H1 (cell line): ENCODE measurements at regions not wholly inside any gene's neighbourhood (a gene's known extent, or its start where the extent isn't known, plus 50 kb on each side); places are given as distances from the start of the nearest gene placed in this dataset.

Source experiments
- HDAC2 ChIP-seq, 2 experiments: fragments of 300-600 bp in 1 of 2; sonication (generic) in 1 of 2; IDR thresholded peaks; 2 replicates each; pipeline ENCODE4 v1.6.1; 2011 to 2012; ENCODE audit warnings: low read depth in 2 of 2, low read length in 2 of 2, mild to moderate bottlenecking in 2 of 2, moderate library complexity in 2 of 2, borderline replicate concordance in 1 of 2, inconsistent platforms in 1 of 2
- JUN ChIP-seq: IDR thresholded peaks from 2 replicates; pipeline ENCODE4 v1.6.1; 2011; ENCODE audit warnings: low read depth, mild to moderate bottlenecking, improper control_type of control experiment, low read length
- RFX5 ChIP-seq: IDR thresholded peaks from 2 replicates; pipeline ENCODE4 v1.6.1; 2011; ENCODE audit warnings: low read depth, low read length, improper control_type of control experiment, borderline replicate concordance
- SIRT6 ChIP-seq: IDR thresholded peaks from one replicate; pipeline ENCODE4 v1.7.1; 2012; ENCODE audit warnings: low read length, inconsistent platforms
- SP4 ChIP-seq: IDR thresholded peaks from 2 replicates; pipeline ENCODE4 v1.6.1; 2012; ENCODE audit warnings: low read length, inconsistent platforms
- SUZ12 ChIP-seq: fragments of 200-600 bp; sonication (generic); IDR thresholded peaks from 2 replicates; pipeline ENCODE4 v1.6.1; 2012; ENCODE audit warnings: mild to moderate bottlenecking, inconsistent platforms, low read length, moderate library complexity, mixed read lengths
- TAF7 ChIP-seq: optimal IDR thresholded peaks from 2 replicates; pipeline ENCODE3; 2011; ENCODE audit warnings: low read depth, mild to moderate bottlenecking, inconsistent platforms, low read length, moderate library complexity, borderline replicate concordance
- YY1 ChIP-seq: IDR thresholded peaks from 2 replicates; pipeline ENCODE4 v1.6.1; 2011; ENCODE audit warnings: low read depth, mild to moderate bottlenecking, low read length
- TF ChIP-seq, protein P1 (sequence below): fragments of 300-600 bp; sonication (generic); IDR thresholded peaks from 2 replicates; pipeline ENCODE4 v1.7.1; 2012; ENCODE audit warnings: low read length, moderate library complexity, mild to moderate bottlenecking, inconsistent platforms; ENCODE audit not compliant: insufficient replicate concordance
- TF ChIP-seq, protein P2 (sequence below), 3 experiments: IDR thresholded peaks; 1 replicate in 2 of 3; 2 replicates in 1 of 3; pipeline versions ENCODE4 v1.5.1 to v1.6.1; 2011; ENCODE audit warnings: low read length in 3 of 3, mild to moderate bottlenecking in 3 of 3, inconsistent platforms in 2 of 3, low read depth in 1 of 3, moderate library complexity in 1 of 3; ENCODE audit not compliant: insufficient read depth in 1 of 3; ENCODE audit errors: control extremely low read depth in 1 of 3

DNA sequence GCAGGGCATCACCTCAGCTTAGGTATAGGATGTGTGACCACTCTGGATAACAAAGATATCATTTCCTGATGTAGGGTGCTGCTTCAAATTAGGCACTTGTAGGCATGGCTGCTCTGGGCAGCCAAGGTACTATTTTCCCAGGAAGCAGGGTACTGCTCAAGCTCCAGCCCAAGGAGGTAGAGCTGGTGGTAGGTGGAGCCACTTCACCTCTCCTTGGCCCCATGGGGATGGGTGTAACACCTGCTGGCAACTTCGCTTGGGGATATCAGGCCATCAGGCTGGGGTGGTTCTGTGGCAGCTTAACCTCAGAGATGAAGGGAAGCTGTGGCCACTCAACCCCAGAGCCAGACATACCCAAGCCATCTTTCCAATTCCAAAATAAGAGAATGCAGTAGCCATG is 147.1 kb upstream of the IGF1R start (continued):
- TF ChIP-seq, protein P1, sequence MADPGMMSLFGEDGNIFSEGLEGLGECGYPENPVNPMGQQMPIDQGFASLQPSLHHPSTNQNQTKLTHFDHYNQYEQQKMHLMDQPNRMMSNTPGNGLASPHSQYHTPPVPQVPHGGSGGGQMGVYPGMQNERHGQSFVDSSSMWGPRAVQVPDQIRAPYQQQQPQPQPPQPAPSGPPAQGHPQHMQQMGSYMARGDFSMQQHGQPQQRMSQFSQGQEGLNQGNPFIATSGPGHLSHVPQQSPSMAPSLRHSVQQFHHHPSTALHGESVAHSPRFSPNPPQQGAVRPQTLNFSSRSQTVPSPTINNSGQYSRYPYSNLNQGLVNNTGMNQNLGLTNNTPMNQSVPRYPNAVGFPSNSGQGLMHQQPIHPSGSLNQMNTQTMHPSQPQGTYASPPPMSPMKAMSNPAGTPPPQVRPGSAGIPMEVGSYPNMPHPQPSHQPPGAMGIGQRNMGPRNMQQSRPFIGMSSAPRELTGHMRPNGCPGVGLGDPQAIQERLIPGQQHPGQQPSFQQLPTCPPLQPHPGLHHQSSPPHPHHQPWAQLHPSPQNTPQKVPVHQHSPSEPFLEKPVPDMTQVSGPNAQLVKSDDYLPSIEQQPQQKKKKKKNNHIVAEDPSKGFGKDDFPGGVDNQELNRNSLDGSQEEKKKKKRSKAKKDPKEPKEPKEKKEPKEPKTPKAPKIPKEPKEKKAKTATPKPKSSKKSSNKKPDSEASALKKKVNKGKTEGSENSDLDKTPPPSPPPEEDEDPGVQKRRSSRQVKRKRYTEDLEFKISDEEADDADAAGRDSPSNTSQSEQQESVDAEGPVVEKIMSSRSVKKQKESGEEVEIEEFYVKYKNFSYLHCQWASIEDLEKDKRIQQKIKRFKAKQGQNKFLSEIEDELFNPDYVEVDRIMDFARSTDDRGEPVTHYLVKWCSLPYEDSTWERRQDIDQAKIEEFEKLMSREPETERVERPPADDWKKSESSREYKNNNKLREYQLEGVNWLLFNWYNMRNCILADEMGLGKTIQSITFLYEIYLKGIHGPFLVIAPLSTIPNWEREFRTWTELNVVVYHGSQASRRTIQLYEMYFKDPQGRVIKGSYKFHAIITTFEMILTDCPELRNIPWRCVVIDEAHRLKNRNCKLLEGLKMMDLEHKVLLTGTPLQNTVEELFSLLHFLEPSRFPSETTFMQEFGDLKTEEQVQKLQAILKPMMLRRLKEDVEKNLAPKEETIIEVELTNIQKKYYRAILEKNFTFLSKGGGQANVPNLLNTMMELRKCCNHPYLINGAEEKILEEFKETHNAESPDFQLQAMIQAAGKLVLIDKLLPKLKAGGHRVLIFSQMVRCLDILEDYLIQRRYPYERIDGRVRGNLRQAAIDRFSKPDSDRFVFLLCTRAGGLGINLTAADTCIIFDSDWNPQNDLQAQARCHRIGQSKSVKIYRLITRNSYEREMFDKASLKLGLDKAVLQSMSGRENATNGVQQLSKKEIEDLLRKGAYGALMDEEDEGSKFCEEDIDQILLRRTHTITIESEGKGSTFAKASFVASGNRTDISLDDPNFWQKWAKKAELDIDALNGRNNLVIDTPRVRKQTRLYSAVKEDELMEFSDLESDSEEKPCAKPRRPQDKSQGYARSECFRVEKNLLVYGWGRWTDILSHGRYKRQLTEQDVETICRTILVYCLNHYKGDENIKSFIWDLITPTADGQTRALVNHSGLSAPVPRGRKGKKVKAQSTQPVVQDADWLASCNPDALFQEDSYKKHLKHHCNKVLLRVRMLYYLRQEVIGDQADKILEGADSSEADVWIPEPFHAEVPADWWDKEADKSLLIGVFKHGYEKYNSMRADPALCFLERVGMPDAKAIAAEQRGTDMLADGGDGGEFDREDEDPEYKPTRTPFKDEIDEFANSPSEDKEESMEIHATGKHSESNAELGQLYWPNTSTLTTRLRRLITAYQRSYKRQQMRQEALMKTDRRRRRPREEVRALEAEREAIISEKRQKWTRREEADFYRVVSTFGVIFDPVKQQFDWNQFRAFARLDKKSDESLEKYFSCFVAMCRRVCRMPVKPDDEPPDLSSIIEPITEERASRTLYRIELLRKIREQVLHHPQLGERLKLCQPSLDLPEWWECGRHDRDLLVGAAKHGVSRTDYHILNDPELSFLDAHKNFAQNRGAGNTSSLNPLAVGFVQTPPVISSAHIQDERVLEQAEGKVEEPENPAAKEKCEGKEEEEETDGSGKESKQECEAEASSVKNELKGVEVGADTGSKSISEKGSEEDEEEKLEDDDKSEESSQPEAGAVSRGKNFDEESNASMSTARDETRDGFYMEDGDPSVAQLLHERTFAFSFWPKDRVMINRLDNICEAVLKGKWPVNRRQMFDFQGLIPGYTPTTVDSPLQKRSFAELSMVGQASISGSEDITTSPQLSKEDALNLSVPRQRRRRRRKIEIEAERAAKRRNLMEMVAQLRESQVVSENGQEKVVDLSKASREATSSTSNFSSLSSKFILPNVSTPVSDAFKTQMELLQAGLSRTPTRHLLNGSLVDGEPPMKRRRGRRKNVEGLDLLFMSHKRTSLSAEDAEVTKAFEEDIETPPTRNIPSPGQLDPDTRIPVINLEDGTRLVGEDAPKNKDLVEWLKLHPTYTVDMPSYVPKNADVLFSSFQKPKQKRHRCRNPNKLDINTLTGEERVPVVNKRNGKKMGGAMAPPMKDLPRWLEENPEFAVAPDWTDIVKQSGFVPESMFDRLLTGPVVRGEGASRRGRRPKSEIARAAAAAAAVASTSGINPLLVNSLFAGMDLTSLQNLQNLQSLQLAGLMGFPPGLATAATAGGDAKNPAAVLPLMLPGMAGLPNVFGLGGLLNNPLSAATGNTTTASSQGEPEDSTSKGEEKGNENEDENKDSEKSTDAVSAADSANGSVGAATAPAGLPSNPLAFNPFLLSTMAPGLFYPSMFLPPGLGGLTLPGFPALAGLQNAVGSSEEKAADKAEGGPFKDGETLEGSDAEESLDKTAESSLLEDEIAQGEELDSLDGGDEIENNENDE = no peak
- TF ChIP-seq RFX5 (no peak), TAF7 (no peak), JUN (no peak), YY1 (no peak), SP4 (no peak), SIRT6 (no peak), SUZ12 (no peak), HDAC2 (IDR thresholded peaks at IDR 0.05; ENCODE audit: borderline replicate concordance in 1 of 2, low read depth in 2 of 2, low read length in 2 of 2) (no peak)
- TF ChIP-seq, protein P2, sequence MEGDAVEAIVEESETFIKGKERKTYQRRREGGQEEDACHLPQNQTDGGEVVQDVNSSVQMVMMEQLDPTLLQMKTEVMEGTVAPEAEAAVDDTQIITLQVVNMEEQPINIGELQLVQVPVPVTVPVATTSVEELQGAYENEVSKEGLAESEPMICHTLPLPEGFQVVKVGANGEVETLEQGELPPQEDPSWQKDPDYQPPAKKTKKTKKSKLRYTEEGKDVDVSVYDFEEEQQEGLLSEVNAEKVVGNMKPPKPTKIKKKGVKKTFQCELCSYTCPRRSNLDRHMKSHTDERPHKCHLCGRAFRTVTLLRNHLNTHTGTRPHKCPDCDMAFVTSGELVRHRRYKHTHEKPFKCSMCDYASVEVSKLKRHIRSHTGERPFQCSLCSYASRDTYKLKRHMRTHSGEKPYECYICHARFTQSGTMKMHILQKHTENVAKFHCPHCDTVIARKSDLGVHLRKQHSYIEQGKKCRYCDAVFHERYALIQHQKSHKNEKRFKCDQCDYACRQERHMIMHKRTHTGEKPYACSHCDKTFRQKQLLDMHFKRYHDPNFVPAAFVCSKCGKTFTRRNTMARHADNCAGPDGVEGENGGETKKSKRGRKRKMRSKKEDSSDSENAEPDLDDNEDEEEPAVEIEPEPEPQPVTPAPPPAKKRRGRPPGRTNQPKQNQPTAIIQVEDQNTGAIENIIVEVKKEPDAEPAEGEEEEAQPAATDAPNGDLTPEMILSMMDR (IDR thresholded peaks at IDR 0.05; ENCODE audit: control extremely low read depth in 1 of 3, insufficient read depth in 1 of 3, low read depth in 1 of 3, low read length in 3 of 3) = no peak
